ENCODE measurements at regions not wholly inside any gene's neighbourhood (a gene's known extent, or its start where the extent isn't known, plus 50 kb on each side); places are given as distances from the start of the nearest gene placed in this dataset.

DNA sequence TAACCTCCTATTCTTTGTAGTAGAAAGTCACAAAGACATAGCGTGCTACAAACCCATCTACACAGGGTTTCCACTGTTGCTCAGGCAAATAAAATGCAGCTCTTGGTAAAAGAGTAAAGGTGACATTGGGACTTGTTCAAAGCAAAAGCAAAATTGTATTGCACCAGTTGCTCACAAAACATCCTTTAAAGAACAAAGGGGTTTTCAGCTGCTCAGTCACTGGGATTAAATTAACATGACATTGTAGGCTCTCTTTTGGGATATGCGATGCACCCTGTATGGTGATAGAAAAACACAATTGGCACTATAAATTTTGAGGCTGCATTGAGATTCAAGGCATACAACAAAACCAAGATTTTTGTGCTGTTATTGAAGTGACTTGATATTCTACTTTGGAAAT is 447.3 kb upstream of the CNTN3 start:
- TF ChIP-seq, protein P1, sequence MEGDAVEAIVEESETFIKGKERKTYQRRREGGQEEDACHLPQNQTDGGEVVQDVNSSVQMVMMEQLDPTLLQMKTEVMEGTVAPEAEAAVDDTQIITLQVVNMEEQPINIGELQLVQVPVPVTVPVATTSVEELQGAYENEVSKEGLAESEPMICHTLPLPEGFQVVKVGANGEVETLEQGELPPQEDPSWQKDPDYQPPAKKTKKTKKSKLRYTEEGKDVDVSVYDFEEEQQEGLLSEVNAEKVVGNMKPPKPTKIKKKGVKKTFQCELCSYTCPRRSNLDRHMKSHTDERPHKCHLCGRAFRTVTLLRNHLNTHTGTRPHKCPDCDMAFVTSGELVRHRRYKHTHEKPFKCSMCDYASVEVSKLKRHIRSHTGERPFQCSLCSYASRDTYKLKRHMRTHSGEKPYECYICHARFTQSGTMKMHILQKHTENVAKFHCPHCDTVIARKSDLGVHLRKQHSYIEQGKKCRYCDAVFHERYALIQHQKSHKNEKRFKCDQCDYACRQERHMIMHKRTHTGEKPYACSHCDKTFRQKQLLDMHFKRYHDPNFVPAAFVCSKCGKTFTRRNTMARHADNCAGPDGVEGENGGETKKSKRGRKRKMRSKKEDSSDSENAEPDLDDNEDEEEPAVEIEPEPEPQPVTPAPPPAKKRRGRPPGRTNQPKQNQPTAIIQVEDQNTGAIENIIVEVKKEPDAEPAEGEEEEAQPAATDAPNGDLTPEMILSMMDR (IDR thresholded peaks at IDR 0.05; ENCODE audit: low read length), result no peak
- no peak for TF ChIP-seq EZH2 (IDR thresholded peaks at IDR 0.05; ENCODE audit: borderline replicate concordance, low read length)

All from OCI-LY1 (cell line).